Activated CD4-positive, alpha-beta T cell treated with anti-CD3 and anti-CD28 coated beads, Interleukin-2, Interleukin-4, amounts not matched to agents 100 ng/mL and 50 ng/mL, durations not matched to agents 16 hours and 8 hours (primary cell): ENCODE measurements at regions not wholly inside any gene's neighbourhood (a gene's known extent, or its start where the extent isn't known, plus 50 kb on each side); places are given as distances from the start of the nearest gene placed in this dataset.
"Not testable (repeated sequence)": the region's sequence is repeated elsewhere in the genome, so short reads cannot be mapped to it uniquely, and the experiment has no call there.

Experiments used
- DNase-seq: peaks from one replicate; pipeline ENCODE4 v3.0.0-alpha.2; 2020; ENCODE audit warnings: low spot score

GRCh38 chr9:2279138-2279537 is 264.0 kb downstream of the SMARCA2 start:
- not testable (repeated sequence) for DNase-seq

- DNase-seq, result no peak
These were observed 266.1 kb downstream of the SMARCA2 start for GRCh38 chr9:2281031-2281802.

DNA sequence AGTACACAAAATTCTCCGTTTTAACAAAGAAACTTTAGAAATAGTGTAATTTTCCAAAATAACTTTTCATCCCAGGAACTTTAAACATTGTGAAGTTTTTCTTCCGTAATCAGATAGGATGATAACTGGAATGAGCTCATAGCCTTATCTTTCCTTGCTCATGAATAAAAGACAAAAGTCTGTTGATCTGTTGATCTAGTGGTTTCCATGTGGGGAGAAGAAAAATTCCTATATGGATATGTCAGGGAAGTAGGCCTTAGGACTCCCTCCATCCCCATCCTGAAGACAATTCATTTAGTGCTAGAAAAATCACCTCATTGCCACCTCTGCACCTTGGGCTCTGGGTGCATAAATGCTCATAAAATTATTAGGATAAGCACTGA is 266.6 kb downstream of the SMARCA2 start:
- no peak for DNase-seq

DNA sequence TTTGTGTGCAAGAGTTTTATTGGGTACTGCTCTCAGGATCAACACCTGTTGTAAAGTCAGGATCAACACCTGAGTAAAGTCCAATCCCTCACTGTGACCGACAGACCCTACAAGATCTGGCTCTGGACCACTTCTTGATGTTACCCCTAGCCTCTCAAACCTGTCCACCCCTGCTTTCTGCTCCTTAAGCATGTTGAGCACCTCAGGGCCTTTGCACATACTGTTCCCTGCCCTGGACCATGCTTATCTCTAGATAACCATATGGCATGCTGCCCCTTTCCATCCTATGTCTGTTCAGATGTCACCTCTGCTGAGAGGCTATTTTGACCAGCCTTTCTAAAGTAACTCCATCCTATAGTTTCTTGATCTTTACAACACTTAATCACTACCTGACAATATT is 269.6 kb downstream of the SMARCA2 start:
- DNase-seq, result no peak

- no peak for DNase-seq
These were observed 270.5 kb downstream of the SMARCA2 start for GRCh38 chr9:2285416-2286332.

GRCh38 chr9:2286333-2286705 is 271.2 kb downstream of the SMARCA2 start:
- no peak for DNase-seq

- no peak for DNase-seq
These were observed 271.8 kb downstream of the SMARCA2 start for GRCh38 chr9:2286825-2287455.

GRCh38 chr9:2288309-2288708 is 273.2 kb downstream of the SMARCA2 start:
- no peak for DNase-seq

- DNase-seq, result no peak
These were observed 274.1 kb downstream of the SMARCA2 start for GRCh38 chr9:2289263-2289662.

GRCh38 chr9:2290382-2290781 is 275.2 kb downstream of the SMARCA2 start:
- DNase-seq, result no peak

- DNase-seq, result no peak
These were observed 277.0 kb downstream of the SMARCA2 start for GRCh38 chr9:2291980-2292704.

- no peak for DNase-seq
These were observed 277.6 kb downstream of the SMARCA2 start for GRCh38 chr9:2292733-2293132.

DNA sequence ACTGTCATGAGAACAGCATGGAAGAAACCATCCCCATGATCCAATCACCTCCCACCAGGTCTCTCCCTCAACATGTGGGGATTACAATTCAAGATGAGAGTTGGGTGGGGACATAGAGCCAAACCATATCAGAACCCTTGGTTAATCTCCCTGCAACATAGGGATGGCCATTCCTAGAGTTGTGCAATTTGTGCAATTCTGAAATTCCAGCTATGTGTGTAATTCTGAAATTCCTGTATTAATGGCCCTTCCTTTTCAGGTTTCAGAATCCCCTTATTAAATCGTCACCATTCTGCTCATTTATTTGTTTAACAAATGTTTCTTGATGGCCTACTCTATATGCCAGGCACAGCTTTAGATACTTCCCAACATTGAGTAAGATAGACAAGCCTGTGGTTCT is 282.6 kb downstream of the SMARCA2 start:
- no peak for DNase-seq

DNA sequence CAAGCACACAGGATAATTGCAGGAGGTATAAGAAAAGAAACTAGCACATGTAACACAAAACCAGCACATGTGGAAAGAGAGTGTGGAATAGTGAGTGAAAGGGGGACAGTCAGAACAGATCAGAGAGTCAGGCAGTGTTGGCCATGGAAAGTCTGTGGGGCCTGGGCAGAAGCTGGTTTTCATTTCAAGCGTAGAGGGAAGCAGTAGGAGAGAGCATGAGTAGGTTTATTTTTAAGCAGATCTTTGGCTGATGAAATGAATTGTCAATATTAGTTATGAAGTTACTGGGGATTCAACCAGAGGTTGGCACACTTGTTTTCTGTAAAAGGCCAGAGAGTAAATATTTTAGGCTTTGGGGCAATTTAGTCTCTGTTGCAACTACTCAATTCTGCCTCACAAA is 283.1 kb downstream of the SMARCA2 start:
- DNase-seq, result no peak

GRCh38 chr9:2299156-2299842 is 284.2 kb downstream of the SMARCA2 start:
- no peak for DNase-seq

GRCh38 chr9:2299843-2300205 is 284.7 kb downstream of the SMARCA2 start:
- no peak for DNase-seq

- DNase-seq, result no peak
These were observed 285.2 kb downstream of the SMARCA2 start for GRCh38 chr9:2300325-2300724.

- DNase-seq, result no peak
These were observed 287.5 kb downstream of the SMARCA2 start for GRCh38 chr9:2302606-2303005.

GRCh38 chr9:2303056-2303455 is 287.9 kb downstream of the SMARCA2 start:
- no peak for DNase-seq

DNA sequence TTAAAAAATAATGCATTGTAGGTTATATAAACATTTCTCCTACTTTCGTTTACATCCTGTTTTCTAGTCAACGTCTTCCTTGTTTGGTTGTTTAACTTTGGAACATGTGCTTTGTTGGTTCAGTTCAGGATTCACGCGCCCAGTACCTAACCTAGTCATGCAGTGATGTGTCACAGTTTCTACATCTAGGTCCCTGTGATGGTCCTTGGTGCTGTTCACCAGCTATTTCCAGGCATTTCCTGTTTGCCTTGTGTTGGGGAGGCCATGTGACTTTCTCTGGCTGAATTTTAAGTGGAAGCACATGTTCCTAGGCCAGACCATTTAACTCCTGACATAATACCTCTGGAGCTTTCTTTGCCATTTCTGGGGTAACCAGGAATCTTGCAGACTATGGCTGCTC is 292.3 kb downstream of the SMARCA2 start:
- no peak for DNase-seq

DNA sequence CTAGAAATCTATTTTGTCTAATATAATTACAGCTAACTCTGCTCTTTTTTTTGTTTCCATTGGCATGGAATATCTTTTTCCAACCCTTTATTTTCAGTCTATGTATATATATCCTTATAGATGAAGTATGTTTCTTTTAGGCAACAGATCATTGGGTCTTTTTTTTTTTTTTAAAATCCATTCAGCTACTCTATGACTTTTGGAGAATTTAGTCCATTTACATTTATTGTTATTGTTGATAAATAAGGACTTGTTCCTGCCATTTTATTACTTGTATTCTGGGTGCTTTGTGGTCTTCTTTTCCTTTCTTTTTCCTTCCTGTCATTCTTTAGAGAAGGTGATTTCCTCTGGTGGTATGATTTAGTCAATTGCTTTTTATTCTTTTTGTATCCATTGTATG is 296.8 kb downstream of the SMARCA2 start:
- DNase-seq, result no peak

DNA sequence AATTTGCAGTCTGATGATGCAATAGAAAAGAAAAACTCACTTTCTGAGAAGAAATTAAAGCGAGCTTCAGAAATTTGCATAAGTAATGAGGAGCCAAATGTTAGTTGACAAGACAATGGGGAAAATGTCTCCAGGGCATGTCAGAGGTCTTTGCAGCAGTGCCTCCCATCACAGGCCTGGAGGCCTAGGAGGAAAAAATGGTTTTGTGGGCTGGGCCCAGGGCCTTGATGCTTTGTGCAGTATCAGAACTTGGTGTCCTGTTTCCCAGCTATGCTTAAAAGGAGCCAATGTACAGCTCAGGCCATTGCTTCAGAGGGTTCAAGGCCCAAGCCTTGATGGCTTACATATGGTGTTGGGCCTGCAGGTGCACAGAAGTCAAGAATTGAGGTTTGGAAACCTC is 298.4 kb downstream of the SMARCA2 start:
- no peak for DNase-seq
